ENCODE measurements at regions not wholly inside any gene's neighbourhood (a gene's known extent, or its start where the extent isn't known, plus 50 kb on each side); places are given as distances from the start of the nearest gene placed in this dataset.

GRCh38 chr13:74479124-74479523 is 344.9 kb upstream of the KLF12 start:
- TF ChIP-seq CTCF (IDR thresholded peaks at IDR 0.05; ENCODE audit: poor library complexity) (no peak), EZH2 (IDR thresholded peaks at IDR 0.05; ENCODE audit: borderline replicate concordance) (no peak), EZH2phosphoT487 (IDR thresholded peaks at IDR 0.05; ENCODE audit: low read depth, severe bottlenecking, unreplicated experiment) (no peak)
